Sigmoid colon (tissue), 6 donors: ENCODE measurements at regions not wholly inside any gene's neighbourhood (a gene's known extent, or its start where the extent isn't known, plus 50 kb on each side); places are given as distances from the start of the nearest gene placed in this dataset.

Experiments
- DNase-seq: peaks from one replicate; pipeline ENCODE4 v3.0.0-alpha.2; 2019
- H3K27ac ChIP-seq, 4 donors: fragments of 200-600 bp; sonication (generic); one replicate each; pipeline ENCODE4 v1.5.1; 2016 to 2019; ENCODE audit warnings: mild to moderate bottlenecking in 1 of 4
- H3K27me3 ChIP-seq, 3 donors: fragments of 200-600 bp; sonication (generic); one replicate each; pipeline ENCODE4 v1.5.1; 2019; ENCODE audit warnings: mild to moderate bottlenecking in 1 of 3
- H3K36me3 ChIP-seq, 4 donors: fragments of 200-600 bp; sonication (generic); one replicate each; pipeline ENCODE4 v1.5.1; 2016 to 2019
- H3K4me1 ChIP-seq, 4 donors: fragments of 200-600 bp; sonication (generic); one replicate each; pipeline ENCODE4 v1.5.1; 2017 to 2019
- H3K4me3 ChIP-seq, 4 donors: fragments of 200-600 bp; sonication (generic); one replicate each; pipeline ENCODE4 v1.5.1; 2017 to 2019; ENCODE audit warnings: mild to moderate bottlenecking in 2 of 4, moderate library complexity in 1 of 4
- H3K9me3 ChIP-seq, 4 donors: fragments of 200-600 bp in 3 of 4; sonication (generic) in 3 of 4; one replicate each; pipeline versions ENCODE4 v1.5.1 to v1.6.1; 2013 to 2019
- CTCF ChIP-seq, 4 experiments: fragments of 450-650 bp in 3 of 4; fragments of 200-600 bp in 1 of 4; IDR thresholded peaks; one replicate each; pipeline ENCODE4 v1.5.1; 2016 to 2019; ENCODE audit warnings: antibody characterized with exemption in 4 of 4, mild to moderate bottlenecking in 3 of 4, moderate library complexity in 2 of 4
- EP300 ChIP-seq, 4 donors: sonication (generic); formaldehyde crosslinking; IDR thresholded peaks; one replicate each; pipeline ENCODE4 v1.6.1; 2017; ENCODE audit warnings: antibody characterized with exemption in 4 of 4
- POLR2A ChIP-seq, 2 donors: fragments of 450-650 bp; IDR thresholded peaks; one replicate each; pipeline ENCODE4 v1.6.1; 2016; ENCODE audit warnings: antibody characterized with exemption in 2 of 2, mild to moderate bottlenecking in 2 of 2, moderate library complexity in 2 of 2
- POLR2AphosphoS5 ChIP-seq, 4 donors: sonication (generic); formaldehyde crosslinking; IDR thresholded peaks; one replicate each; pipeline ENCODE4 v1.6.1; 2017; ENCODE audit warnings: antibody characterized with exemption in 4 of 4
- WGBS, 2 donors: extraction: QIAGEN DNeasy Blood & Tissue Kit; methylation state at CpG; one replicate each; pipeline ENCODE4 v1.1.7; 2013; 5-methylcytosine and 5-hydroxymethylcytosine counted together
- intact Hi-C: fragments of 100-400 bp; cut with DNase I; formaldehyde crosslinking; loops from one replicate; pipeline ENCODE4 v1.15.1; 2023
- donor health status: healthy with polysubstance abuse.
- donor health status: healthy.

GRCh38 chr5:68436686-68437520 lies 221.3 kb downstream of the PIK3R1 start:
- H3K27me3 ChIP-seq: no peaks in the 10 kb centered on the region
- no peak for DNase-seq
- H3K4me3 ChIP-seq: no peak overlapping the region
- intact Hi-C loops: no loop called here
- TF ChIP-seq EP300 (IDR thresholded peaks at IDR 0.05) (no peak), CTCF (IDR thresholded peaks at IDR 0.05) (no peak), POLR2A (IDR thresholded peaks at IDR 0.05) (no peak), POLR2AphosphoS5 (IDR thresholded peaks at IDR 0.05) (no peak)
- 88 to 91% methylated on average over 3 of the region's 3 CpGs for WGBS, 2 donors
- no peaks in the 10 kb centered on the region for H3K36me3 ChIP-seq
- H3K4me1 ChIP-seq: peaks cover 0 to 31% (median 21%) of the 10 kb centered on the region in 4 donors
- H3K27ac ChIP-seq: no peak overlapping the region
- H3K9me3 ChIP-seq: no peaks in the 10 kb centered on the region

GRCh38 chr5:68438876-68439275 lies 223.3 kb downstream of the PIK3R1 start:
- intact Hi-C loops: no loop called here
- no peak for DNase-seq
- 58 to 64% methylated on average over 1 of the region's 1 CpG for WGBS, 2 donors

GRCh38 chr5:68440245-68440644 lies 224.7 kb downstream of the PIK3R1 start:
- intact Hi-C loops: no loop called here
- TF ChIP-seq POLR2A (IDR thresholded peaks at IDR 0.05) (no peak), CTCF (IDR thresholded peaks at IDR 0.05) (no peak), POLR2AphosphoS5 (IDR thresholded peaks at IDR 0.05) (no peak), EP300 (IDR thresholded peaks at IDR 0.05) (no peak)

More at GRCh38 chr5:68438876-68439275, 223.3 kb downstream of the PIK3R1 start:
- no peak overlapping the region for H3K27ac ChIP-seq
- no peak overlapping the region for H3K4me3 ChIP-seq
- H3K4me1 ChIP-seq: peaks cover 0 to 29% (median 19%) of the 10 kb centered on the region in 4 donors
- no peaks in the 10 kb centered on the region for H3K9me3 ChIP-seq
- no peaks in the 10 kb centered on the region for H3K36me3 ChIP-seq
- no peak for TF ChIP-seq POLR2AphosphoS5 (IDR thresholded peaks at IDR 0.05)
- TF ChIP-seq POLR2A (IDR thresholded peaks at IDR 0.05): no peak
- no peak for TF ChIP-seq EP300 (IDR thresholded peaks at IDR 0.05)
- TF ChIP-seq CTCF (IDR thresholded peaks at IDR 0.05): no peak
- H3K27me3 ChIP-seq: no peaks in the 10 kb centered on the region

GRCh38 chr5:68440651-68441050 lies 225.1 kb downstream of the PIK3R1 start:
- no peak overlapping the region for H3K4me3 ChIP-seq
- TF ChIP-seq POLR2AphosphoS5 (IDR thresholded peaks at IDR 0.05) (no peak), CTCF (IDR thresholded peaks at IDR 0.05) (no peak), EP300 (IDR thresholded peaks at IDR 0.05) (no peak), POLR2A (IDR thresholded peaks at IDR 0.05) (no peak)
- H3K36me3 ChIP-seq: no peaks in the 10 kb centered on the region
- no peak for DNase-seq
- no peaks in the 10 kb centered on the region for H3K27me3 ChIP-seq
- peak overlapping the region in 1 of 4 donors; percentile 29 for H3K27ac ChIP-seq
- intact Hi-C loops: no loop called here
- H3K4me1 ChIP-seq: peaks cover 0 to 42% (median 17%) of the 10 kb centered on the region in 4 donors
- no peaks in the 10 kb centered on the region for H3K9me3 ChIP-seq

More at GRCh38 chr5:68440245-68440644, 224.7 kb downstream of the PIK3R1 start:
- H3K4me3 ChIP-seq: no peak overlapping the region
- no peak for DNase-seq
- no peaks in the 10 kb centered on the region for H3K27me3 ChIP-seq
- no peaks in the 10 kb centered on the region for H3K36me3 ChIP-seq
- H3K4me1 ChIP-seq: peaks cover 0 to 38% (median 15%) of the 10 kb centered on the region in 4 donors
- WGBS, 2 donors: 84 to 96% methylated on average over 2 of the region's 2 CpGs
- H3K9me3 ChIP-seq: no peaks in the 10 kb centered on the region
- H3K27ac ChIP-seq: peak overlapping the region in 1 of 4 donors; percentile 29
